ENCODE measurements at regions not wholly inside any gene's neighbourhood (a gene's known extent, or its start where the extent isn't known, plus 50 kb on each side); places are given as distances from the start of the nearest gene placed in this dataset.

DNA sequence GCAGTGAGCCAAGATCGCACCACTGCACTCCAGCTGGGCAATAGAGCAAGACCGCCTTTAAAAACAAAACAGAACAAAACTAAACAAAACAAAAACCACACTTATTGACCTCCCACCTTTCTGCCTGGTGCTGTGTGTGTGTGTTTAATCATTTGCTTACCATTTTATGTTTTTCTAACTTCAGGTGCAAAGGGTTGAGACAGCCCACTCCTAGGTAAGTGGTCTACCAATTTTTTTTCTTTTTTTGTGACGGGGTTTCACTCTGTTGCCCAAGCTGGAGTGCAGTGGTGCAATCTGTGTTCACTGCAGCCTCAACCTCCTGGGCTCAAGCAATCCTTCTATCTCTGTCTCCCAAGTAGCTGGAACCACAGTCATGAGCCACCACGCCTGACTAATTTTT, 65.8 kb downstream of the SALL1 start:
- no peak for DNase-seq

DNA sequence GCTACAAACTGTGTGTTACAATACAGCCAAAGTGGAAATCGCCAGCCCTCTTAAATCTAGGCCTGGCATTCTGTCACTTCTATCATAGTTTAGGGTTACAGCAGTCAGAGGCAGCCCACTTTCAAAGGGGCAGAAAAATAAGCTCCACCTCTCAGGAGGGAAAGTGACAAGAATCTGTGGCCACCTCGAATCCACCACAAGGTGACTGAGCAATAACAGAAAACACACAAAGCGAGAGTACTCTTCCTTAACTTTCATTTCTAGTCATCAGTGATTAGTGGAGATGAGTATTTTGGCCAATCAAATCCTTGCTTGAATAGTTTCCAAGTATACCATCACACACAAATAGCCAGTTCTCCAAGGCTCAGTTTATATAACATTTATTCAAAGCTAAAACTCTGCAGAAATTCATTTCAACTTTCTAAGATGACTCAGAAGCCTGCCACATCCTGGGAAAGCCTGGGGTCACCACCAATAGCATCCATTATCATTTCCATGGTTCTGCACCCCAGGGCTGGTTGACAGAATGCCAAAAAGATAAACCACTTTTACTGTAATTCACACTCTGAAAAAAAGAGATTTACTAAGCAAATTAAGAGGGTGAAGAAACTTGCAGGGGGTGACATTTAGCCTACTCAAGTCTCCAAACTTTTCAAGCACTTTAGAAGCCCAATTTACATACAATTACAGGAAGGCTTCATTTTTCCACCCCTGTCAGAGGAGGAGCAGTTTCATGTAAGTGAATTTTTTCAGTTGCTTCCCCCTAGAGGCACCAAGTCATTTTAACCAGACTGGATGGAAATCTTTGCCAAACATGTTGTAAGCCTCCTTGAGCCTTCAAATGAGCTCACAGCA, 66.8 kb downstream of the SALL1 start:
- DNase-seq: peak; percentile 2

DNA sequence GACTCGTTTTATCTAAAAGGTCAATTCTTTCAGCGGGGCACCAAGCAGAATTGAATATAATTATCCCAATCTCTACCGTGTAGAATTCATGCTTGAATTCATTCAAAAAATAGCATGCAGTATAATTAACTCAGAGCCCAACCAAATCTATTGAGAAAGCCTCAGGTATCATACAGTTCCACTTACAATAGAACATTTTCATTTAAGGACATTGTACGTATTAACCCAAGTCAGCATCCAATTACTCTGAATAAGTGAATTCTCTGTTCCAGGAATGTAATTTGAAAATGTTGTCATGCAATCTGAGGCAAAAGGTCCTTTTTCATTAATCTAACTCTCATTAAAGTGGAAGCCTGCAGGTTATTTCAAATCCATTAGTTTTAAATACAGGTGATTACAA, 78.5 kb downstream of the SALL1 start:
- no peak for DNase-seq

DNA sequence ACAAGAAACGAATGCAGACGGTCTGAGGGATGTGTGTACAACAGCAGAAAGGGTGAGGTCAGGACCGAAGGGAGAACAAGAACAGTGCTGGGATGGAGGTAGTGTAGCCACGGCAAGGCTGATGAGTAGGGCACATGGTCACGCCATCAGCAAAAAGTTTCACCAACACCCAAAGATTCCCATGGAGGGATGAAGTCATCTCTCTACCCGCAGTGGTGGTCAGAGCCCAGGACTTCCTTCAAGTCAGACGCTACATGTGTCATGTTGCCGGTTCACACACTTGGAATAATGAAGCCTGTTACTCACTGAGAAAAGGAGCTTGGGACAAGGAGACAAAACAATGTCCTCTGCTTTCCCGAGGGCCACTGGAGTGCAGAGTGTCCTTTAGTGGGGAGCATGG, 79.7 kb downstream of the SALL1 start:
- no peak for DNase-seq

DNA sequence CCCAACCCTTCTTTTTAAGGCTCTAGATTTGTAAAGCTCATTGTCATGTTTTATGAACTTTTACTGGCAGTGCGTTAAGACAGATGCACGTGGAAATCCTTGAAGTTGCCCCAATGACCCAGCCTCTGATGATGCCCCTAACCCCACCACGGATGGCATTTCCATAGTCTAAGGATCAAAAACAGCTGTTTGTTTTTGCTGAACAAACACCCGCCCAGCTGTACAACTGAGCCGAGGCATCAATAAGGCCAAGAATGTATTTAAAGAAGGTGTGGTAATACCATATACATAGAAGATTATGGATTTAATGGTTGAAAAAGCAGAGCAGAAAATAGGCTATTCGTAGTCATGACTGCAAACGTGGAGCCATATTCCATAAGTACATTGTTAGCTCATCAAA, 83.7 kb downstream of the SALL1 start:
- DNase-seq: no peak

DNA sequence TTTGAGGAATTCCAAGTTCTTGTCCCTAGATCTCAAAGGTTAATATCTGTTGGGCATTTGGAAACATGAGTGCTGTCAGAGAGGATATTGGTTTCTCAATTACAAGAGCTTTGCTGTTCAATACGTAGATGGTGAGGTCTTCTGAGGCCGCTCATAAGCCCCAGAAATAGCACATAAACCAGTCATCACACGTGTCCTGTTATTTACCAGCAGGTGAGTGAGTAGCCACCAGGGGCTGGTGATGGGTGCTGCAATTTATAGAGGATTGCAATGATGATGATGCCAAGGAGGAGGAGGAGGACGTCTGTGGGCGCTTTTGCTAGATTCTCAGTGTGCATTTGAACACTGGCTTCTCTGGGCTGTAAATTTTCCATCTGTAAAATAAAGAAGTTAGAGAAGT, 89.0 kb downstream of the SALL1 start:
- DNase-seq: no peak

DNA sequence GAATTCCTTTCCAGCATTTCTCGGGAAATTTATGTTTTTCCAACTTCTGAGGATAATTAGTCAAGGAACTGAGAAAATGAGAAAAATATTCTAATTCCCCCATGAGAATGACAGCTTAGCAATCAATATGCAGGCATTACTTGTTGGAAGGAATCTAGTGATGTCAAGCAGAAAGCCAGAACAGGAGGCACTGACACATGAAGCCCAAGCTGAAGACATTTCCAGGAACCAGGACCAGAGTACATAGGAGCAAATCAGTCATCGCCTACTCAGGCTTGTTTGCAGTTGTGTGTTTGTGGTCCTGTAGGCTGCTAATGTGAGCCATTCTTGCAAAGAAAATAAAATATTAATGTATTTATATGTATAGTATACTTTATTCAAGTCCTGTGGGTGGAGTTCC, 89.7 kb downstream of the SALL1 start:
- DNase-seq: no peak

DNA sequence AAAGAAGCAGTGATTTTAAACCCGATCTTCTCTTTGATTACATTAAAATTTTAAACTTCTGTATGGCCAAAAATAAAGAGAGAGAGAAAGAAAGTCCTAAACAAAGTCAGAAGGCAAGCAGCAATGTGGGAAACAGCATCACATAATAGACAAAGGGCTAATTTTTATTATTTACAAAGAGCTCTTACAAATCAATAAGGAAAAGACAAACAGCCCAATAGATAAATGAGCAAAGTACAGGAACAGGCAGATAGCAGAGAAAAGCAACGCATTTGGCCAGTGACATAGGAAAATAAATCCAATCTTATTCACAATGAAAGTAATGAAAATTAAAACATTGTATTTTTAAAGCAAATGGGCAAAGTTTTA, 93.1 kb downstream of the SALL1 start:
- DNase-seq: no peak

DNA sequence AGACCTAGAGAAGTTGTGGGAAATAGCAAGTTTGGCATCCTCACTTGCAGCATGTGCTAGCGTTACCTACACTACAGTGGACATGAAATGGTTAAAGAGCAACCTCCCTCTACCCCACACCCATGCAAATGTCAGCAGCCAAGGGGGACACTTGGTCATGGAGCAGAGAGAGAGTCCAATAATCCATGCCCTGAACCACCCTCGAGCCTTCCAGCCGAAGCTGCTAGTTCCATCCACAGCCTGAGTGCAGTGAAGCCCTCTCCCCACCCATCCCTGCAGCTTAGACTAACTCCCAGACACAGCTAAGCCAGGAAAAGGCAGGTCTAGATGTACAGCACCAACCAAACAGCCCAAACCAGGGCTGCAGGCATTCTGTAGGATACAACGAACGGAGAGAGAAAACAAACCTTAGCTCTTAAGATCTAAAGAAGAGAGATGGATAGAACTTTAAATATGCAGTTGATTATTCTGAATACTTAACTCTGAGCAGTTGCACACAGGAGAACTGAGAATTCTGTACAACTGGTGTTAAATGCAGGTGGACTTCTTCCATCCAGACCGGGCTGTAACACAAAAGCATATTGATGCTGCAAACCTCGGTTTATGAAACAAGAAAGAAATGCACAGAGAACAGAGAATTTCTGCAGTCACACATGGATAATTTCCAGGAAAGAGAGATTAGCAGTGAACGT, 93.8 kb downstream of the SALL1 start:
- DNase-seq: no peak

DNA sequence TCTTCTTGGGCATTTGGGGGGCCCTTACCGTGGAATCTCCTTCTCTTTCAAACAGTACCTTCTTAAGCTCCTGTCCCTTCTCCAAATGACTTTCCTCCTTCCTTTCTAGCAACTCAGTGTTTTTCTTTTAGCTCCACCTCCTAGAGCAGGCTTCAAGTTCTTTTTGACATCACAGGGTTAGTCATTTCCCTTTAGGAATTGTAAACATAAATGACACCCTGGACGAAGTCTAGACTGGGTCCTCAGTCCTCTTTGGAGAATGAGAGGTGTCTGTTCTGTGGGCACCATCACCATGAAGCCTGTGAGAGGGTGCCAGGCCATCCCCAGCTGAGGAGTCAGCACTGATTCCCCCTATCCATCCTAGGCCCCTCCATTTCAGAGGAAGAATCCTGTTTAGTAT, 94.7 kb downstream of the SALL1 start:
- no peak for DNase-seq

DNA sequence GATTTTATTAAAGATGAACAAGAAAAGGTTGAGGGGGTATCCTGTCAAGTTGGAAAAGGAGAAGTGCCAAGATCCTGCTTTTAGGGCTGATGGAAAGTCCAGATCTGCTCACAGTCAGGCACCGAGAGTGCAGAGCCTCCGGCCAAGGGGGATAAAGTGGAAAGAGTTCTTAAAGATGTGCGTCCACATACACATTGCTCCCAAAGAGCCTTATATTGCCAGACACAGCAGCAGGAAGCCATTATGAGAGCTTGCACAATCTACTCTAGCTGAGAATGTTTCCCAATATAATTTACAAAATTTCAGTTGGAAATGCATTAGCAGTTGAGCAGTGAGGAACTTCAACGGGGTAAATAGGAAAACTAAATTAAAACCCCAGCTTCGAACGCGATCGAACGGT, 95.6 kb downstream of the SALL1 start:
- DNase-seq: no peak

DNA sequence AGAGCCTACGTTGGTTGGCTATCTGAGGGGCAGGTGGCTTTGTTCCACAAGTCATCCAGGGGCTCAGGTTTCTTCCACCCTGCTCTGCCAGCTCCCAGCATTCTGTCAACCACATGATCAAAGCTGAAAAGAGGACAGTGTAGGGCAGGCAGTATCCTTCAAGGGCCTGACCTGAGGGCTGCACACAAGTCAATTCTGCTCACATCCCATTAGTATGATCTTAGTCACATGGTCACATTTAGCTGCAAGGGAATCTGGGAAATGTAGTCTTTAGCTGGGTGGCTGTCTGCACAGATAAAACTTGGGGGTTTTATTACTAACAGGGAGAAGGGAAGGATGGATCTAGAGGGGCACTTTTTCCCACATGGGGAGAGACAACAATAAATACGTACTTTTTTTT, 97.3 kb downstream of the SALL1 start:
- DNase-seq: no peak

DNA sequence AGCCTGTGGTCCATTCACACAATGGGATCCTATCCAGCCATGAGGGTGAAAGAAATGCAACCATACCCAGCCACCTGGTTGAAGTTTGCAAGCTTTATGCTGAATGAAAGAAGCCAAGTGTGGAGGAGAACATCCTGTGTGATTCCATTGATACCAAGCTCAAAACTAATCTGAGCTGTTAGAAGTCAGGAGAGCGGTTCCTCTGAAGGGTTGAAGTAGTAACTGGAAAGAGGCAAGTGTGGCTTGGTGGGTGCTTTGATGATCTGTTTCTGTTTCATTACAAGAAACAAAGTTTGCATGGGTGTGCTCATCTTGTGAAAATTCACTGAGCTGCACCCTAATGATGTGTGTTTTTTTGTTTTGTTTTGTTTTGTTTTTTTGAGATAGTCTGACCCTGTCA, 99.4 kb downstream of the SALL1 start:
- DNase-seq: peak; percentile 24

DNA sequence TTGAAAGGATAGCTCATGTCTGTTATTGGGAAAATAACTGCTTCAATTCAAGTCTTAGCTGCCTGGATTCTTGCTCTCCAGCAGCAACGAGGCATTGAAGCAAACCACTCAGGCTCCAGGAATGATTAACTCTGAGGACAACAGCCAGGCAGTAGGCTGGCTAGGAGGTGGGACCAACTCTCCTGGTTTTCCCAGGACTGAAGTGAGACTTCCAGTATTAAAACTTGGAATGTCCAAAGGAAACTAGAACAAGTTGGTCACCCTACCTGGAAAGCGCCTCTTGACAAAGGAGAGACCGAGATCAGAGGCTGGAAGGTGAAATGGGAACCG, 100.7 kb downstream of the SALL1 start:
- DNase-seq: no peak

DNA sequence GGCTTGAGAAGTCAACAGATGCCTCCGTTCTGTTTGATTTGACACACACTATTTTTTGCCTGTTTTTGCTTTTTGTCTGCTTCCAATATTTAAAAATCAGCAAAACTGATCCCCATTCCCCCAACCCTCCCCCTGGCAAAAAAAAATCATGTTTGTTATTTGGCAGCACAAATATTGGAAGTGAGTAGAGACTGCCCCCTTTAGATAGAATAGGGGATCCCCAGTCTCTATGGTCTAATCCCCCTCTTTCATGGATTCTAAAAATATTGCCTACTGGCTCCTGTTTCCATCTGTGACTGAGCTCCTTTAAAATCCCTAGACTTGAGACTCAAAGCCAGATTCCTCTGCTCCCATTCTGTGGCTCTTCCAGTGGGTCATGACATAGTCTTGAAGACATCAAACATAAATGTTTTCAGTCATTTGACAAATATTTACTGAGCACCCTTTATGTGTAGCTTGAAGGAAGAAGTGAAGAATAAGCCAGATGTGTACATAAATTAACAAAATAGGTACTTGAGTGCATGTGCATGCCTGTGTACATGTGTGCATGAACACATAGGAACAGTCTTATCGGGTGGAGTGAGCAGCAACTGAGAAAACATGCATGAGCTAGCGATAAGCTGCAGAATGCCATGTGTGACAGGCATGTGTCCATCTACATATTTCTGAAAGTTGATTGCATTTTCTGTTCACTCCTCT, 101.2 kb downstream of the SALL1 start:
- no peak for DNase-seq

DNA sequence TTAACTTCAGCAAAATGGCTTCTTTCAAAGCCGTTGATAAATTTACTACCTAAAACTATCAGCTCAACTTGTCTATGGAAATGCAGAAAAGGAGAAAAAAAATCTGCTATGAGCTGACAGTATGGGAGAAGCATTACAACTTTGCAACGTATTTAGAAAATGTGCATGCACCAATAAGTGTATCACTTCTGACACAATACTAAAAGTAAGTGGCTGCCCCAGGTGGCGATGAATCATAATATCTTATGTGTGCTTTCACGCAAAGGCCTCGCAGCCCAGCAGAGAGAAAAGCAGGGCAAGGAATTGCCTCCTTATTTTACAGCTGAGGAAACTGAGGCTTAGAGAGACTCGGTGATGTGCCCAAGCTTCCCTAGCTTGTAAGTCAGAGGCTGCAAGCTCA, 101.8 kb downstream of the SALL1 start:
- DNase-seq: no peak

DNA sequence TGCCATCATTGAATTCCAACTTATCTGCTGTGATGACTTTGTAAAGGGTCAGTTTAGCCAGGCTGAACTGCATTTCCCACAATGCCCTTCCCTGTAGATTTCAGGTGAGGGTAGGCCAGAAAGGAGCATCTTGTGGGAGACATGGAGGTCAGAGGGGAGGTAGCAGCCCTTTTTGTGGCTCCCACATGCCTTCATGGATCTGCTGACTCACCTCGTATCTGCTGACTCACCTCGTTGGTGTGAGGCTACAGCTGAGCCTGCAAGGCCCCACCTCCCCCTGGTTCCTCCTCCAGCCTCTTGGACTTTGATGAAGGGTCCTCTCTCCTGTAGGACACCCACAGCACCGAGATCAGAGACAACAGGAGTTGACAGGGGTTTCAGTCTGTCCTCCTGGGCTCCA, 102.5 kb downstream of the SALL1 start:
- DNase-seq: no peak

DNA sequence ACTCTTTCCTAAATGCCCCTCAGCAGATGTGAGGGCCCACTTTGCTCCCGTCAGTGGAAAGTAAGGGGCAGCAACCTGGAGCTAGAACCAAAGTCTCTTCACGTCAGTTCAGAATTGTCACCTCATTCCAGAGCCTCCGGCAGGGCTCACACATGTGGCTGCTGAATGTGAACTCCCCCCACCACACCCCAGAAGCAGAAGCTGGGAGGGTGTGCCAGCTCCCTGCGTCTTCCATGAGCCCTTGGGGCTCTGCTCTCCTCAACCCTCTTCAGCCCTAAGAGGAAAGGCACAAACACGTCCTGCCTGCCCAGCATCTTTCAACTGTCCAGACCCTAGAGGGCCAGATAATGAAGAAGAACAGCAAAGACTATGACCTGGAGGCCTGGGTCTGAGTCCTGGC, 105.3 kb downstream of the SALL1 start:
- no peak for DNase-seq

DNA sequence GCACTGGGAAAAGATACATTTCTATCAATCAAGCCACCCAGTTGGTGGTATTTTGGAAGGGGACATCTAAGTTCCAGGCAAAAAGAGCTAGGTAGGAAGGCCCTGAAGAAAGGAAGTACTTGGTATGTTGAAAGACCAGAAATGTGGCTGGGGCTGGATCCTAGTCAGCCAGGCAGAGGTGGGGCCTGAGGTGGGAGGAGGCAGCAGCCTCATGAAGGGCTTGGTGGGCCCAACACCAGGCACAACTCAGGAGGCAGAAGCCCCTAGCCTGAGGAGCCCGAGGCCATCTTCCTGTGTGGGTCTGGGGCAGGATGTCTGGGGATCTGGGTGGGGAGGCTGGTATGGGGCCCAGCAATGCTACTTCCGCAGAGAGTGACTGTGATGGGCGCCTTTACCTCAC, 105.9 kb downstream of the SALL1 start:
- no peak for DNase-seq

DNA sequence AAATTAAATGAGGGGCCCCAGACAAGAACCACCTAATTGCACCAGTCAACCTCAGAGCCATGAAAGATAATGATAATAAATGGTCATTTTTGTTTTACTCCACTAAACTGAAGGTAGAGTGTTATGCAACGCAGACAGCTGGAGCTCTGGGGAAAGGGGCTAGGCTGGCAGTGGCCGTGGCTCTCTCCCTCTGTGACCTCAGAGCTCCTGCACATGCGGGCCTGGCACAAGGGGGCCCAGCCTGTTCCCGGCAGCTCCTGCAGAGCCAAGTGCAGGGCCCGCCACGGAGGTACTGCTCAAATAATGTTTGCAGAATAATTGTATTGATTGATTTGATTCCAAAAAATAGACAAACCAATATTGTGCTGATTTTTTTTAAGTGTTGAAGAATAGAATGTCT, 109.5 kb downstream of the SALL1 start:
- no peak for DNase-seq

DNA sequence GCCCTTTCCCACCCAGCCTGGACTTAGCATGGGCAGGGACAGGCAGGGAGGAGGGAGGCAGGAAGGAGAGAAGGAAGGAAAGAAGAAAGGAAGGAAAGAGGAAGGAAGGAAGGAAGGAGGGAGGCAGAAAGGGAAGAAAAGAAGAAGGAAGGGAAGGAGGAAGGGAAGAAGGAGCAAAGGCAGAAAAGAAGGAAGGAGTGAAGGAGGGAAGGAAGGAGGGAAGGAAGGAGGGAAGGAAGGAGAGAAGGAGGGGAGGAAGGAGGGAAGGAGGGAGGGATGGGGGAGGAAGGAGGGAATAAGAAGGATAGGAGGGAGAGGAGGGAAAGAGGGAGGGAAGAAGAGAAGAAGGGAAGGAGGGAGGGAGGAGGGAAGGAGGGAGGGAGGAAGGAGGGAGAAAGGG, 110.4 kb downstream of the SALL1 start:
- DNase-seq: no peak

DNA sequence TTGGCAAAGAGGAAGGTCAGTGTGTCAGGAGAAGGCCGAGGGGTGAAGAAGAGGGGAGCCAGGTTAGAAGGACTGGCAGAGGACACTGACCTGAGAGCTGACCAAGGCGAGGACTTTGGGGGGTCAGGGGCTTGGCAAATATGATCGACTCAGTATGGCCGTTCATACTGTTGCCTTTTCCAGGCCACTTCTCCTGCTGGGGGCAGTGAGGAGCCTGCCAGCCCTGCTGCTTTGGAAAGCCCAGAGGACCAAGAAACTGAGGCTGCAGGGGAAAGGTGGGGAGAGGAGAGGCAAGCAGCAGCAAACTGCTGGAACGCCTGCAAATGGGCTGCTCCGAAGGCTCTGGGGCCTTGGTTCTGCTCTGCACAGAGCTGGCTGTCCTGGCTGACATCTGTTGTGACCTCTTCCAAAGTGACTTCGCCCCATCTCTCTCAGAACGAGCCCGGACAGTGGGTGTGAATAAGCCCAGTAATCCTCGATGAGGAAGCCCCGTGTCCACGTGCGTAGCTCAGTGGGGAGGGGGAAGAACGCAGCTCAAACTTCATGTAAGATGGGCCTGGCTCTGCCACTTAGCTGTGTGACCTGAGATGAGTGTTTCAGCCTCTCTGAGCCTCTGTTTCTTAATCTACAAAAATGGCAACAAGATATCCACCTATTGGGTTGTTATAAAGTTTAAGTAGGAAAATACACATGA, 111.3 kb downstream of the SALL1 start:
- DNase-seq: no peak

DNA sequence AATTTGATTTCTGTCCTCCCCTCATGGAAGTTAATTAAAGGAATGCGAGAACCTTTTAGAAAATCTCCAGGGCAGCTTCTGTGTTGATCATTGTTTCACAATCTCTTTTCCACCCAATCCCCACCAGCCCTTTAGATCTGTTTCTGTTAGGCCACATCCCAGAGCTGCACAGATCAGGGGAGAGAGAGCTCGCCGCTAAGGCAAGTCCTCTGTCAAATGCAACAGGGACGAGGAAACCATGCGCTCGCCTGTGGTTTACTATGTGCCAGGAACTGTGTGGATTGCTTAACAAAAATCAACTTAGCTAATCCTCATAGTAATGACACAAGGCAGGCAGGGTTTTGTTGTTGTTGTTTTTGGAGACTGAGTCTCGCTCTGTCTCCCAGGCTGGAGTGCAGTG, 115.4 kb downstream of the SALL1 start:
- DNase-seq: no peak

DNA sequence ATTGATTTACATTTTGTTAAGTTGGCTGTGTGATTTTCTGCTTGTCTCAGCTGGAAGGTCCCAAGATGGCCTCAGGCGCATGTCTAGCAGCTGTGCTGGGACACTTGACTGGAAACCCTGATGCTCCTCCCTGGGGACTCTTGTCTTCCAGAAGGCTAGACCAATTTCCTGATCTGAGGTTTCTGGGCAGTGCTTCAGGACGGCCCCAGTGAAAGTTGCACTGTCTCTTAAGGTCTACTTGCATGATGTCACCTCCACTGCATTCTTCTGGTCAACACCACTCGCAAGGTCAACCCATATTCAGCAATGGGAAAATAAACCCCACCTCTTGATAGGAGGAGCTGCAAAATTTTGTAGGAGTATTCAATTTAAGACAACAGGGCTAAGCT, 116.0 kb downstream of the SALL1 start:
- DNase-seq: no peak
